ENCODE measurements at regions not wholly inside any gene's neighbourhood (a gene's known extent, or its start where the extent isn't known, plus 50 kb on each side); places are given as distances from the start of the nearest gene placed in this dataset.
"Not testable (repeated sequence)": the region's sequence is repeated elsewhere in the genome, so short reads cannot be mapped to it uniquely, and the experiment has no call there.

DNA sequence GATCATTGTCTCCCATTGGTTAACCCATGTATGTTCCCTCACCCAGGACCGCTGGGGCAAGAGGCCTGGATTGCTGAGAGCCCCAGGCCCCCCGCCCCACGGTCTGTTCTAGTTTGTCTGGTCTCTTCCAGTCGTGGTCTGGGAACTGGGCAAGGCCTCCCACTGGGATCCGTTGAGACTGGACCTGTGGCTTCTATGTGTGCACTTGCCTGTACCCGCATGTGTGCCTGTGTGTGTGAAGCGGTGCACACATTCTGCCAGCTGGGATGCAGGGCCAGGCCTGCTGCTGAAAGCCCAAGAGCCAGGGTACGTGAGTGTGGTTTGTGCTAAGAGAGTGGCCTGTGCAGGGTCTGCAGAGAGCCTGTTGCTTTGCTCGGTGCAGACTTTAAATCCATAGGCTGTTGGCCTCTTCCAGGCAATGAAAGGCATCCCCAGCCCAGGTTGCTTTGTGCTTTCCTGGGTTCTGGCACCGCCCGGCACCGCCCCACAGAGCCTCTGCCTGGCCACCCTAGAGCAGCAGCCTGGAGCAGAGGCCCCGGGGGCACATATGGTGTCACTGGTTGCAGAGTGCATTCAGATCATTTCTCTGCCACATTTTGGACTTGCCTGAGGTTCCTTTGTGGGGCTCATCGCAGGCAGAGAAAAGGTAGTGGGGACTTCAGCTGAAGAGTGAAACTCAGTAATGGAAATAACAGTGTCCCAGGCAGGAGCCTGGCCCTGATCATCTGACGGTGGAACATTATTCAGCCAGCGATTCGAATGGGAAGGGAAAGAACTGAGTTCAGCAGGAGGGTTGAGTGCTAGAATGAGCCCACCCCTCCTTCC, 215.5 kb downstream of the GLRX3 start:
- no peak for DNase-seq

DNA sequence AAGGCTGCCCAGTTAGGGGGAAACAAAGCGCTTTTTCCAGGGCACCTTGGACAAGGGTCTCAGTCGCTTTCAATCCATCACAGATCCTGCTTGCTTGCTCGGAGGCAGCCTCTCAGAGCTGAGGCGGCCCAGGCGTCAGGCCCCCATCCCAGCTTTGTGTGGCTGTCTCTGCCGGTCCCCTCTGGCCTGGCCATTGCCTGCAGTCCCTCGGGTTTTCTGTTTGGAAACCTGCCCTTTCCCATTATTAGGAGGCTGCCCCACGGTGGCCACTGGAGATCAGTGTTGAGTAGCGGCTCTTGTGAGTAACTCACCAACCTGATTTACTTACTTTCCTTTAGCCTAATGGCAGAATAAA, 216.1 kb downstream of the GLRX3 start:
- no peak for DNase-seq

DNA sequence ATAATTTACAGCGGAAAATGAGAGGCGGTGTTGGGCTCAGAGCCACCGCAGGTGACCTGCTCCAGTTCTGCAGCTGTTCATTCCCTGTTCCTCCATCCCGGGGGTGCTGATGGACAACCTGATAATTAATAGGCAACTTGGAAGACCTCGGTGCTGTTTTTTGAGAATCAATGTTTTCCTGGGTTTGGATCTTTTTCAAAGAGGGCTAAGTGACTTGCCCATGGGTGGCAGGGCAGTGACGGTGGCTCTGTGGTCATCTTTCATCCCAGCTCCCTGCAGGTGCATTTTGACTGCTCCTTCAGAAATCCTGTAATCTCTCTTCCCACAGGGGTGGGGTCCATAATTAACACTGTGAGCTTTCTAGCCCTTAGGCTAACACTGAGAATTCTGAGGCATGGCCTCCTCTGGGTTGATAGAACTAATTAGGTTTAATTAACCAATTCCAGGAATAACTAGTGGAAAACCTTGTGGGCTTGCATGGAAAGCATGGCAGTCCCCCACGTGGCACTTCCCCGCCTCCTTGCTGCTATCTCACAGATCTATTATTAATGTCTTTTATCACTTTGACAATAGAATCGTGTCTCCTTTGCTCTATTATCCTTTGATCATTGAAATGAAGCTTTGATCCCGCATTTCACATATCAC, 217.9 kb downstream of the GLRX3 start:
- no peak for DNase-seq

DNA sequence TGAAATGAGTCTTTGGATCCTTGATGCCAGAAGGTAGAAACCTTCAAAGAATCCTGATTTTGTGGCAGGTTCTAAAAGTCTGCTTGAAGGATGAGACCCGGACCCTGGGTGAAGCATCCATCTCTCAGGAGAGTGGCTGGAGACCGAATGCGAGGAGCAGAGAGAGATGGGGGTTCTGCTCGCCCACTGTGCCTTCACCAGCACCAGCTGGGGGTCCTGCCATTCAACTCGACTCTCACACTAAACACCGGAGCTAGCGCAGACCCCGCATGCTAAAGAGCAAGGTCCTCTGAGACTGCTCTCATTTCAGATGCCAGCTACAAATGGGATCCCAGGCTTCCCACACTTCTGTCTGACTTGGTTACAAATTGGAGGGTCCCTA, 218.4 kb downstream of the GLRX3 start:
- DNase-seq: no peak

DNA sequence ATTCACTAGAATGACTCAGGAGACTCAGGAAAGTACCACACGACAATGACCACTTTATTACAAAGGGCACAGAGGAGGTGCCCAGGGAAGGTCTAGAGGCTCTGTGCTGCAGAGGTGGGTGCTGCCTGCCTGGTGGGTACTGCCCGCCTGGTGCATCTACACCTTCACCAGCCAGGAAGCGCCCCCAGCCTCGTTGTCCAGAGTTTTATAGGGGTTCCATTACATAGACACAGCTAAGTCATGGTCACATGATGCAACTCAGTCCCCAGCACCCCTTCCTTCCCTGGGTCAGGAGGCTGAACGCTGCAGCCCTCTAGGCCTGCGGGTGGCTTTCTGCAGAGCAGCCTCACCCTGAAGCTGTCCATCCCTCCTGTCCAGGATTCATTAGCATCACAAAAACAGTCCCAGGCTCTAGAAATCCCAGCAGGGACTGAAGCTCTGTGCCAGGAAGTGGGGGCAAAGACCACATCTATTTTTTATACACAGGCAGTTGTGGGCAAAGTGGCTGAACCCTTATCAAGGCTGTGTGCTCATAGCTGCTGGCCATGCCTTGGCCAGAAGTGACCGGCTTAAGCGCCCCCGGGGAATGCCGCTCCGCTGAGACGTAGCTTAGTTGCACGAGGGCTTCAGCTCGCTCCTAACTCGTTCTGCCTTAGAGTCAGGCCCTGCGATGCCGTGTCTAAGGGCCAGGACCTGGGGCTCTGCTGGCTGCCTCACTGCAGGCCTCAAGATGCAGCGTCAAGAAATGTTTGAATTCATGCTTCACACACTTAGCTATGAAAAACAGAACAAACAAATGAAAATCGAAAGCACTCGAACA, 219.0 kb downstream of the GLRX3 start:
- no peak for DNase-seq

DNA sequence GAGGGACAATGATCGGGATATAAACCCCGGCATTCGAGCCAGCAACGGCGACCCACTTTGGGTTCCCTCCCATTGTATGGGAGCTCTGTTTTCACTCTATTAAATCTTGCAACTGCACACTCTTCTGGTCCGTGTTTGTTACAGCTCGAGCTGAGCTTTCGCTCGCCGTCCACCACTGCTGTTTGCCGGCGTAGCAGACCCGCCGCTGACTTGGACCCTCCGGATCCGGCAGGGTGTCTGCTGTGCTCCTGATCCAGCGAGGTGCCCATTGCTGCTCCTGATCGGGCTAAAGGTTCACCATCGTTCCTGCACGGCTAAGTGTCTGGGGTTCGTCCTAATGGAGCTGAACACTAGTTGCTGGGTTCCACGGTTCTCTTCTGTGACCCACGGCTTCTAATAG, 220.2 kb downstream of the GLRX3 start:
- not testable (repeated sequence) for DNase-seq

DNA sequence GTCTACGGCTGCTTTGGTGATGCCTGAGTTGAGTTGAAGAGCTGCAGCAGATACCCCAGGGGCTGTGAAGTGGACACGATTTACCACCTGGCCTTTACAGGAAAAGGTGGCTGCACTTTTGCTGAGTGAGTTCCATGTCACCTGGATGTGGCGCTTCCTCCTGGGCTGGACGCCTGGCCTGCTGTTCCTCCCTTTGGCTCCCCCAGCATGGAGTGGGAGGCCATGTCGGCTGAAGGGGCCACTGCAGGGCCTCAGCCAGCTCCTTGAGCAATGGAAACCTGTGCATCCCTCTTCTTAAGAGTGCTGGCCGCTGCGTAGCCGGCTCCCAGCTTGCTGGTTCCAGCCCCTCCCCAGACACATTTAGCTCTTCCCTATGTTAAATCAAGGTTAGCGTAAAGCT, 221.0 kb downstream of the GLRX3 start:
- no peak for DNase-seq

DNA sequence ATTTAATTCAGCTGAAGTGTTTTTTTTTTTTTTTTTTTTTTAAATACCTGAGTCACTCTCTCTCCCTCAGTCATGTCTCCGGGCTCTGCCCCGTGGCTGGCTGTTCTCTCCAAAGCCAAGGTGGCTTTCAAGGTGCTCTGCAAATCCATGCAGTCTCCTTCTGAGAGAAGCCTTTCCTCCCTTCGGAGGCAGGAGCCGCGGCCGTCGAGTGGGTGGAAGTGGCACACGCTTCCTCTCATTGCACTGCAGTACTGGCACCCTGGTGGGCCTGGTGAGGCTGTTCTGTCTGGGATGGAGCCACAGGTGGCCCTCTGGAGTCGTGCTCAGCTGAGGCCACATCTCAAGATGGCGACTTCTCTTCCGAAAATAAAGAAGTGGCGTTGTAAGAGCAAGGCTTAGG, 221.8 kb downstream of the GLRX3 start:
- no peak for DNase-seq

DNA sequence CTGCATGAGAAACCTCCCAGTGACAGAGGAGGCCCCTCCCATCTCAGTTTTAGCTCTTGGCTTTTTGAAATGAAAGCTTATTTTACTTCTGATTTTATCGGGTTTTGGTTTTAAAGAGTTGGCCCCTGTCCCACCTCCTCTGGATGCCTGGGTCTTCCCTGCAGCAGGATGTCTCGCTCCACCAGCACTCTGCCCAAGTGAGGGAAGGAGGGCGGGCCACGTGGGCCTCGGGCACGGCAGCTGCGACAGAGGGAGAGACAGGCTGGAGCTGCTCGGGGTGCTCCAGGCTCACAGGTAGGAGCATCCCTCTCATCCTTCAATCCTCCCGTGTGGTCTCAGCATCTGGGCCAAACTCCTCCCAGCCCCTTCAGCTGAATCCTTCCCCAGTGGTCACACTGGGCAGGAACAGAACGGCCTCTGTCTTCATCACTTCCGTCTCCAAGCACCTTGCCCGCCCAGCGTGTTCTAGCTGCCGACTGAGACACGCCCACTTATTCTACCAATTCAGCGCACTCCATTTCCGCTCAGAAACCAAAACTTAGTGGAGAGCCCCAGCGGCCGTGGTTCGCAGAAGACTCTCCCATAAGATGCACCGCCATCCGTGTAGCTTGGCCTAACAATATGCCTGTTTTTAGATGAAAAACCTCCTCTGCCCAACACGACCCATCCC, 222.9 kb downstream of the GLRX3 start:
- DNase-seq: no peak

DNA sequence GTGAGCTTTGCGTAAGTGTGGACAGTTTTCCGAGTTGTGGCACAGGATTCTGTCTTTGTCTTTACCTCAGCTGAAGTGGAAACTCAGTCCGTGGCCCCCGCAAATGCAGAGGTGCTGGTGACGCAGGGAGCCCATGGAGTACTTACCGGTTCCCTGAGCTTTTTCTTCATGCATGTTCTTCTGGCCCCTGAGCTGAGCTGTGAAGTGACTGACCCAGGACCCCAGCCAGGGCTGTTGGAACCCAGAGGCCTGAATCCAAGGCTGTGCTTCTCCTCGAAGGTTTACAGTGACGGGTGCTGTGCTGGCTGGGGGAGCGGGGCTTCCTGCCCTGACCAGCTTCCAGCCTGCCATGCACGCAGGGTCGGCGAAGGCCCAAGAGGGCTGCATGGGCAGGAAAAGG, 223.5 kb downstream of the GLRX3 start:
- DNase-seq: no peak

DNA sequence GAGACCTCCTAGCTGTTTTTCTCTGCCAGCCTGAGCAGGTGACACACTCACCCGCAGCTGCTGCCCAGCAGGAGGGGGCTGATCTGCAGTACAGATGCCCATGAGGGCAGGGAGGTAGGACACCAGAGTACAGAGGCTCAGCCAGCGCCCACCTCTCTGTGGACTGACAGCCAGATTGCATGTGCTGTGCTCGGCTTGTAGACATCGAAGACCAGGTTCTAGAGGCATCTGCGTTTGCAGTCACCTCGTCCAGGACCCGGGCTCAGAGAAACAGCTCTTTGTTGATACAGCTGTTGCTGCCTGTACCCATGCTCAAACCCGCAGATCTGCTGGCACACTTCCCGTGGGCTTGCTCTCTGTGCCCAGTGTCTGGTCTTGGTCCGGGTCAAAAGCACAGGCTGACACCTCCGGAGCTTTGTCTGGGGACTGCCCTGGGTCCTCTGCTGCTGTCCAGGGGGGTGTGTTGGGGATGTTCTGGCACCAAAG, 224.7 kb downstream of the GLRX3 start:
- DNase-seq: no peak

DNA sequence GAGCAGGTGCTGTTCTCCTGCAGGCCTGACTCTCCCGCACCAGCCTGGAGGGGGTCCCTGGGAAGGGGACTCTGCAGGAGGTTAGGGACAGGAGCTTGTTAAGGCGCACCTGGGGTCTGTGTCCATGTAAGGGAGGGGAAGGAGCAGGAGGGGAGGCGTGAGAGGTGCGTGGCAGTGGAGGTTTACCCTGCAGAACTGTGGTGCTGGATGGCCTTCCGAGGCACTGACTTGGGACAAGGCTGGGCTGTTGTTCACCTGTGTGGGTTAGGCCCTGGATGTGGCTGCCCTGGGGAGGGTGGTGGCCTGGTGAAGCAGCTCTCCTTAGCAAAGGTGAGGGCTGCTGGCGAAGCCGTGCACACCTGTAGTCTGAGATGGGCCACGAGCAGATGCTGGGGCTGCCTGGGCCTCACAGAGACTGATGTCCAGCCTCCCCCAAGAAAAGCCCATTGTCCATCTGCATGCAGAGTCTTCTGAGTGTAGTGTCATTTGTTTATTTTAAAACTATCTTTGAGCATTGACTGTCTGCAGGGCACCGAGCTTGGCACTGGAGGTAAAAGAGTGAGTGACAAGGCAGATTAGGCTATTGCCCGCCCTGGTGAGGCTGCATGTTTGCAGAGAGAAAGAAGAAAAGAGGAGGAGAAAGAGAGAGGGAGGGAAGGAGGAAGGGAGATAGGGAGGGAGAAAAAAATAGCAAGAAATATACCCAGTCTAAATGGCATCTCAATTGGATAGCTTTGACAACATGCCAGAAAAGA, 225.3 kb downstream of the GLRX3 start:
- DNase-seq: no peak

DNA sequence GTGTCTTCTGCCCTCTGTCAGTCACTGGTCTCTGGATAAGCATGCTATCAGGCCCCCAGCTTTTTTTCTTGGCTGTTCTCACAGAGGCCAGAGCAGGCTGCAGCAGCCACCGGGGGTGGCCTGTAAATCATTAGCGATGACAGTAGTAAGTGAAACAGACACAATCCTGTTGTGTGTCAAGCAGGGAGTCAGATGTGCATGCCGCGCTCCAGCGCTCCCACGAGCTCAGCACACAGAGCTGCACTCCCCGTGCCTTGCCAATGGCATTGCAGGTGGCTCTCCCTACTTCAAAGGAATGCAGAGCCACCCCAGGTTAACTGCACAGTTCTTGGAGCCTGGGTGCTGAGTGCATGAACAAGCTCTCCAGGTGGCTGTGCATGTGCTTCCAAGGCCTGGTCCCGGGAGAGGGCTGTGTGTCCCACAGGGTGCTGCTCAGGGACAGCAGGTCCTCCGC, 226.1 kb downstream of the GLRX3 start:
- no peak for DNase-seq

DNA sequence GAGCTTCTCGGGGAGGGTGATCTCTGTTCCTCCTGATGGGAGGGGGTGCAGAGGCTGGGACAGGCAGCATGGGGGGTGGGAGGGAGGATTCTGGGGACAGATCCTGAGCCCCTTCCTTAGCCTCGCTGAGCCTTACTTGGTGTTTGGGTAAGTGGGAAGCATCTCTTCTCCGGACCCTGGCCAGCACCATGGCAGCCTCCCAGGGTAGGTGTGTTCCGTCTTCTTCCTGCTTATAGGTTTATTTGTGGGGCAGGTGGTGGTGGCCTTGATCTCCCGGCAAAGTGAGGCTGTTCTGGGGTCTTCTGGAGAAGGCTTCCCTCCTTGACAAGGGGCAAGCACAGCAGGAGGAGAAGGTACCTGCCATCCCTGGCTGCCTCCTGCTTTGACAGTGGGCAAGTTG, 226.9 kb downstream of the GLRX3 start:
- DNase-seq: no peak

DNA sequence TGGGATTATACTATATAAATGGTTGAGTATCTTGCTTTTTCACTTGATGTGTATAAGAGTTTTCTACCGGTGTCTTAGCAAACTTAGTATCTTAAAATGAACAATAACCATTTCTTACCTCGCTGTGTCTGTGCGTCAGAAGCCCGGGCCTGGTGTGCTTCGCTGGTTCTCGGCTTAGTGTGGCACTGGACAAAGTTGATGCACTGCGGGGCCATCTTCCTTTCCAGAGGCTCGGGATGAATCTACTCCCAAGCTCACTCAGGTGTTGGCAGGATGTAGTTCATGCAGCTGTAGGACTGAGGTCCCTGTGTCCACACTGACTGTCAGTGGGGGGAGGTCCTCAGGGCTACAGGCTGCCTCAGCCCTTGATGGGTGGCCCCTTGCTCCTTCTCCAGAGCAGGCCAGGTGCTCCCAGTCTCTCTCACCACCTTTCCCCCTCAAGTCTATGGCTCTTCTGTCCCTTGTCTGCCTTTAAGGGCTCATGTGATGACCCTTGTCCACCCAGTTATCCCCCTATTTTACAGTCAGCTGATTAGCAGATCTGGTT, 227.8 kb downstream of the GLRX3 start:
- no peak for DNase-seq

DNA sequence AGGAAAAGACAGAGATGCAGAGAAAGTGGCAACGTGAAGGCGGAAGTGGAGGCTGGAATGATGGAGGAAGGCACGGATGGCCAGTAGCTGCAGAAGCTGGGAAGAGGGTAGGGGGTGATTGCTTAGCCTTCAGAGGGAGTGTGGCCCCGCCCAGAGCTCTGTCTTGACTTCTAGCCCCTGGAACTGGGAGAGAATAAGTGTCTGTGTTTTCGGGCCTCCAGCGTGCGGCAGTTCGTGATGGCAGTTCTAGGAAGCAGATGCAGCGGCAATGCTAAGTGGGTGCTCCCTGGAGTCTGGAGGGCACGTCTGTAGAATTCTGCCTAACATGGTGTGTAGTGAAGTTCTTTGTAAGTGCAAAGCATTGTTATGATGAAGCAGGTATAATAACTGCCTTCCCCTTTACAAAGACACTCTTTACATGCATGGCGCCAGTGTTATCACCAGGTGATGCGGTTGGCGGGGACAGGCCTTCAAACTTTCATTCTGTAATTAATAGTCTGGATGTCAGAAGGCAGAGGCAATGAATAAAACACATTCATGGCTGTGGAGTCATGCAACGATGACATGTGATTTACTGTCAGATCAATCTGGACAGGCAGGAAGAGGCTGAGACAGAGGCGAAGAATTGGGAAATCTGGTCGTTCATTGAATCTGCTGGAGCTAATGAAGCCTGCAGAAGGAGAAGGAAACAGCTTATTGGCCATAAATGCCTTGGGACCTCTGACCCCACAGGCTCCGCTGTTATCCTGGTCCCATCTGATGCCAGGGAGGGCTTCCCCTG, 228.6 kb downstream of the GLRX3 start:
- DNase-seq: no peak

DNA sequence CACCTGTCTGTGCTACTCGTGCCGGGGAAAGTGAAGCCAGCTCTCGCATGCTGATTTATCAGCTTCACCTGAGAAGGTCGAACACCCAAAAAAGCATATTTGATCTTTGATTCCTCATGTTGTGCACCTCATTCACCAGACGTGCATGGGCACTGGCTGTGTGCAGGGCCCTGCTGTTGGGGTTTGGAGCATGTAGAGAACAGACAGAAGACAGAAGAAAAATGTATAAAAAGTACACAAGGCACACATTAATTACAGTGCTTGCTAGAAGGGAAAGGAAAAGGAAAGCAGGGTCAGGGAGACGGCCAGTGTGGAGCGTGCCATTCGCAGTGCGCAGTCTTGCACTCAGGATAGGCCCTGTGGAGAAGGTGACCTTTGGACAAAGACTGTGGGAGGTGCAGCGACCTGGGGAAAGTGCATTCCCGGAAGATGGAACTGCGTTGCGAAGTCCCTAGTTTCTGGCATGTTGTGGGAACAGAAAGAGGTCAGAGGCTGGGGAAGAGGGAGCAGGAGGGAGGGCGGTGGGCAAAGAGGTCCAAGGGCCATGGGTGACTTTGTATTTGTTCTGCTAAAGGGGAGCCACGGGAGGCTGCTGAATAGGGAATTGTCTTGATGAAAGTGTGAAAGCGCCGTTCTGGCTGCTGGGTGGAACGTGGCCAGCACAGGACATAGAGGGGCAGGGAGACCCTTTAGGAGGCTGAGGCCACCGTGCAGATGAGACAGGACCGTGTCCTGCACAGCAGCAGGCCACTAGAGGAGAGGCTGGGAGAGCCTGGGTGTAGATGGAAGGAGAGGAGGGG, 232.8 kb downstream of the GLRX3 start:
- no peak for DNase-seq

DNA sequence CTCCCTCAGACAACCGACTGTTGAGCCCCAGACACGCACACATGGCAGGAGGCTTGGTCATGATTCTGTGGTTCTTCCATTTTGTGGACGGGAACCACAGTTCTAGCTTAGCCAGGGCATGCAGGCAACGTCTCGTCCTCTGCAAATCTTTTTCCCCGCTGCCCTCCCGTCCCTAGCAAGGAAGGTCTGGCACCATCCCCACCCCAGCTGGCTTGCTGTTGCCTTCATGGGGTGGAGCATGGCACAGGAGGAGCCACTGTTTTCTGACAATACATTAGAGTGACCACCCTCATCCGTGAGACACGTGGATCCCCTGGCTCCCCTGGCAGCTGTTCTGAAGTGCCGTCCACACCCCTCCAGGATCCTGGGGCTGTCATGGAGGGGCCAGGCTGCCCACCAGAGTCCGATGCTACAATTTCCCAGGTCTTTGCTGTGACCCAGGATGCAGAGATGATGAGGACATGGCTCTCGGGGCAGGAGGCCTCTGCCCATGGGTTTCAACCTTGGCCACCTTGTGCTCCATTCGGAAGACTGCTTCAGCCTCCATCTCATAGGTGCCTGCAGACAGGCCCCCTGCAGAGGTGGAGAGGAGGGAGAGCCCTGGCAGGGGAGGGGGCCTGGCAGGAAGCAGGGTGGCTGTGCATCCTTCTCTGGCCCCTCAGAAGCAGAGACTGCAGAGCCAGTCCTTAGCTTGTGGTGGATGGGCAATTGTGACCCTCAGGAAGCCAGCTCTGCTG, 233.6 kb downstream of the GLRX3 start:
- no peak for DNase-seq

DNA sequence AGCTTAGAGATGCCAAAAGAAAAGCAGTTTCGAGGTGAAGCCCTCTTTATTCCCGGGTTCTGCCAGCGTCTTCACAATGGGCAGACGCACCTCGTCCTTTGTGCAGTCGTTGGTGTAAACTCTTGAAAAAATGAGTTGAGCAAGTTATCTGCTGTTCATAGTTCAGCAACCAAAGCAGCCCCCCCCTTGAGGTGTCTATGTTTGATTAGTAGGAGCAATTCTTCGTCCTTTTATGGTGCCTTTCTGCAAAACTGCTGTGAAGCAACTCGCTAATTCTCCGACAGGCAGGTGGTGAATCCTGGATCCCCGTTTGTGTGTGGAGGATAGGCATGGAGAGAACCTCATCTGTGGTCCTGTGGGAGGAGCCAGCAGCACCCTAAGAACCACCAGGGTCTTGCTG, 234.5 kb downstream of the GLRX3 start:
- DNase-seq: no peak
